ENCODE measurements at regions not wholly inside any gene's neighbourhood (a gene's known extent, or its start where the extent isn't known, plus 50 kb on each side); places are given as distances from the start of the nearest gene placed in this dataset.

DNA sequence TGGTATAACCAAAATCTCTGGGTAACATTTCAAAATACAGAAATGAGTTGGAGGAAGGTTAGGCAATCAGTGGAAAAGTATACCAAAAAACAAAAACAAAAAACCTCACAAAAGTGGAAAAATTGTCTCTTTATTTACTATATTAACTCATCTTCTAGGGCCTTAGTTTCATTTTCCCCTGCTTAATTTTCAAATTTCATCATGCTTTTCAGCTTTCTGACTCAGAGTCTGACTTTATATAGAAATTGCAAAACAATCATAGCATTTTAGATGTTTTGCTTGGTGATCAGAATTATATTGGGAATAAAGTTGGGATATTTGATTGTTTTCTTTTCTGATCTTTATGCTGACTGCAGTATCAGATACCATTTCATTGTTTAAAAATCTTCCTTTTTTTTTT lies 257.0 kb upstream of the PRR16 start:
- no peak overlapping the region for H3K4me3 ChIP-seq (ENCODE audit: control insufficient read depth, low read depth, low read length)
- TF ChIP-seq, protein P1, sequence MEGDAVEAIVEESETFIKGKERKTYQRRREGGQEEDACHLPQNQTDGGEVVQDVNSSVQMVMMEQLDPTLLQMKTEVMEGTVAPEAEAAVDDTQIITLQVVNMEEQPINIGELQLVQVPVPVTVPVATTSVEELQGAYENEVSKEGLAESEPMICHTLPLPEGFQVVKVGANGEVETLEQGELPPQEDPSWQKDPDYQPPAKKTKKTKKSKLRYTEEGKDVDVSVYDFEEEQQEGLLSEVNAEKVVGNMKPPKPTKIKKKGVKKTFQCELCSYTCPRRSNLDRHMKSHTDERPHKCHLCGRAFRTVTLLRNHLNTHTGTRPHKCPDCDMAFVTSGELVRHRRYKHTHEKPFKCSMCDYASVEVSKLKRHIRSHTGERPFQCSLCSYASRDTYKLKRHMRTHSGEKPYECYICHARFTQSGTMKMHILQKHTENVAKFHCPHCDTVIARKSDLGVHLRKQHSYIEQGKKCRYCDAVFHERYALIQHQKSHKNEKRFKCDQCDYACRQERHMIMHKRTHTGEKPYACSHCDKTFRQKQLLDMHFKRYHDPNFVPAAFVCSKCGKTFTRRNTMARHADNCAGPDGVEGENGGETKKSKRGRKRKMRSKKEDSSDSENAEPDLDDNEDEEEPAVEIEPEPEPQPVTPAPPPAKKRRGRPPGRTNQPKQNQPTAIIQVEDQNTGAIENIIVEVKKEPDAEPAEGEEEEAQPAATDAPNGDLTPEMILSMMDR (IDR thresholded peaks at IDR 0.05; ENCODE audit: control insufficient read depth, insufficient read depth, low read depth, low read length, missing control alignments), result no peak
- peak; percentile 4 for DNase-seq (ENCODE audit: low read depth)

DNA sequence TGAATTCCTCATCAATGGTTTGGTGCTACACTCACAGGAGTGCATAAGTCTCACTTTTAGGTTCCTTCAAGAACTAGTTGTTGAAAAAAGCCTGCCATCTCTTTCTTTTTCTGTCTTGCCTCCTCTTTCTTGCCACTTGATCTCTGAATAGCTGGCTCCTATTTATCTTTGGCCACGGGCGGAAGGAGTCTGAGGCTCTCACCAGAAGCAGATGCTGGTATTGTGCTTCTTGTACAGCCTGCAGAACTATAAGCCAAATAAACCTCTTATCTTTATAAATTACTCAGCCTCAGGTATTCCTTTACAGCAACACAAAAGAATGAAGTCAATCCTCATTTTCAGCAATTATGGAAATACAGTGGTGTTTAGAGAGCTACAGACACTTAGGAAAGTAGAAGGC lies 247.1 kb upstream of the PRR16 start:
- TF ChIP-seq, protein P1 (IDR thresholded peaks at IDR 0.05; ENCODE audit: control insufficient read depth, insufficient read depth, low read depth, low read length, missing control alignments), result no peak
- no peak overlapping the region for H3K4me3 ChIP-seq (ENCODE audit: control insufficient read depth, low read depth, low read length)
- no peak for DNase-seq (ENCODE audit: low read depth)

DNA sequence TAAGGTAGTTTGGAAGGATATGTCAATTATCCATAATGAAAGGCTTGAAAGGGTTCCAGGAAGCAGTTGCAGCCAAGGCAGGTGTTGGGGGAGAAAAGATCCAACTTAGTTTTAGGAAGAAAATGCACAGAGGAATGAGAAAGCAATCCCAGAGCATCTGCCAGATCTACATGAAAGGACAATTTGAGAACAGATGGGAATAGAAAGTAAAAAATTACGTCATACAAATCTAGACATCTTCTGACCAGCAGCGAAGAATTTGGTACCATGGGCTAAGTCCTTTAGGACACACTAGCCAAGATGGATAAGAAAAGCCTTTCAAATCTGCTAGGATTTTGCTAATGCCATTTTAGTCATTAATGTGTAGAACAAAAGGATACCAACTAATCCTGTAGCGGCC lies 244.1 kb upstream of the PRR16 start:
- H3K4me3 ChIP-seq (ENCODE audit: control insufficient read depth, low read depth, low read length), result no peak overlapping the region
- DNase-seq (ENCODE audit: low read depth), result no peak
- TF ChIP-seq, protein P1 (IDR thresholded peaks at IDR 0.05; ENCODE audit: control insufficient read depth, insufficient read depth, low read depth, low read length, missing control alignments), result no peak

DNA sequence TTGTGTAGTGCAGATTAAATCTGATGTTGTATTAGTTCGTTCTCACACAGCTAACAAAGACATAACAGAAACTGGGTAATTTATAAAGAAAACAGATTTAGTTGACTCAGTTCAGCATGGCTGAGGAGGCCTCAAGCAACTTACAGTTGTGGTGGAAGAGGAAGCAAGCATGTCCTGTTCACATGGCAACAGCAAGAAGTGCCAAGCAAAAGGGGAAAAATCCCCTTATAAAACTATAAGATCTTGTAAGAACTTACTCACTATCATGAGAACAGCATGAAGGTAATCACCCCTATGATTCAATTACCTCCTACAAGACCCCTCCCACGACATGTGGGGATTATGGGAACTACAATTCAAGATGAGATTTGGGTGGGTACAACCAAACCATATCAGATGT lies 238.6 kb upstream of the PRR16 start:
- DNase-seq (ENCODE audit: low read depth), result no peak
- TF ChIP-seq, protein P1 (IDR thresholded peaks at IDR 0.05; ENCODE audit: control insufficient read depth, insufficient read depth, low read depth, low read length, missing control alignments), result no peak
- H3K4me3 ChIP-seq (ENCODE audit: control insufficient read depth, low read depth, low read length), result no peak overlapping the region

DNA sequence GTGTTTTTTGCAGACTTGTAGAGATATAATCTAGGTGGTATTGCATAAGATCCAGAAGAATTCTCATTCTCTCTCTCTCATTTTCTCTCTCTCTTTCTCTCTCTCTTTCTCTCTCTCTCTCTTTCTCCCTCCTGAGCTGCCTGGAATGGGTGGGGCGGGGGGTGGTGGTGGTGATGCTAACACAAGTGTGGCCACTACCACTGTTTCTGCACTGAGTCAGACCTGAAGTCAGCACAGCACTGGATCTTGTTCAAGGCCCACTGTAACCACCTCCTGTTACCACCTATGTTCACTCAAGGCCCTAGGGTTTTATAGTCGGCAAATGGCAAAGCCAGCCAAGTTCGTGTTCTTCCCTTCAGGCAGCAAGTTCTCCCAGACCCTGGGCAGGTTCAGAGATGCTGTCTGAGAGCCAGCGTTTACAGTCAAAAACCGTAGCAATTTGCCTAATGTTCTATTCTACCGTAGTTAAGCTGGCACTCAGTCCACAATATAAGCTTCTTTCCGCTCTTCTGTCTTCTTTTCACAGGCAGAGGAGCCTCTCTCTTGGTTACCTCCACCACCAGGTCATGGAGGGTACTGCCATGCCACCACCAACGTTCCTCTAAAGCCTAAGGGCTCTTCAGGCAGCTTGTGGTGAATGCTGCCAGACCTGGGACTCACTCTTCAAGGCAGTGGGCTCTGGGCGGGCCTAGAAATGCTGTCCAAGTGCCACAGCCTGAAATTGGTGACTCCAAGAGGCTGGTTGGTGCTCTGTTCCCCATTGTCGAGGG lies 235.7 kb upstream of the PRR16 start:
- TF ChIP-seq, protein P1 (IDR thresholded peaks at IDR 0.05; ENCODE audit: control insufficient read depth, insufficient read depth, low read depth, low read length, missing control alignments), result no peak
- no peak overlapping the region for H3K4me3 ChIP-seq (ENCODE audit: control insufficient read depth, low read depth, low read length)
- DNase-seq (ENCODE audit: low read depth), result no peak

DNA sequence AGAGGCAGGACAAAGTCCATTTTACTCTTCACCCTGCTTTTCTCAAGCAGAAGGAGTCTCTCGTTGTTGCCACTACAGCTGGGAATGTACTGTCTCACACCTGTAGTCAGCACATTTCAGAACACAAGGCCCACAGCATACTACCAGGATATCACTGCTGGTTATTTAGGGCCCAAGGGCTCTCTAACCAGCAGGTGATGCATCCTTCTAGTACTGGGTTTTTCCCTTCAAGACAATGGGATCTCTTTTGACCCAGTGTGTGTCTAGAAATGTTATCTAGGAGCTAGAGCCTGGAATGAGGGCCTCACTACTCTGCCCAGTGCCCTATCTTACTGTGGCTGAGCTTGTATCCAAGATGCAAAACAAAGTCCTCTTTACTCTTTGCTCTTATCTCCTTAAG lies 235.1 kb upstream of the PRR16 start:
- no peak overlapping the region for H3K4me3 ChIP-seq (ENCODE audit: control insufficient read depth, low read depth, low read length)
- TF ChIP-seq, protein P1 (IDR thresholded peaks at IDR 0.05; ENCODE audit: control insufficient read depth, insufficient read depth, low read depth, low read length, missing control alignments), result no peak
- no peak for DNase-seq (ENCODE audit: low read depth)

All from AG09309 (cell line).